B cell (primary cell): ENCODE measurements at regions not wholly inside any gene's neighbourhood (a gene's known extent, or its start where the extent isn't known, plus 50 kb on each side); places are given as distances from the start of the nearest gene placed in this dataset.

ENCODE experiments used
- ATAC-seq: fragments of 200-7000 bp; cut with Tn5 transposase; one replicate; pipeline ENCODE4 v1.10.0; 2021; ENCODE audit warnings: low read depth, mild to moderate bottlenecking, moderate number of reproducible peaks, moderate library complexity
- CTCF ChIA-PET: fragments of 350-600 bp; sonication (Branson Sonifier 250); formaldehyde crosslinking; loops from one replicate; lab custom pipeline; 2021; ENCODE audit warnings: antibody characterized with exemption, inconsistent platforms; lab: Charles Lee
- POLR2A ChIA-PET: fragments of 350-600 bp; sonication (Branson Sonifier 250); formaldehyde crosslinking; loops from one replicate; lab custom pipeline; 2021; ENCODE audit warnings: antibody characterized with exemption; lab: Charles Lee
- DNase-seq: peaks from one replicate; pipeline ENCODE4 v3.0.0; 2013
- H2AFZ ChIP-seq: 2 replicates; pipeline ENCODE4 v1.6.1; 2012; ENCODE audit warnings: mild to moderate bottlenecking, low read depth, low read length; ENCODE audit not compliant: insufficient read depth, poor library complexity, severe bottlenecking
- H3K27ac ChIP-seq, 2 donors: 1 replicate in 1 of 2; 2 replicates in 1 of 2; pipeline ENCODE4 v1.5.1; 2012 to 2013; ENCODE audit warnings: low read length in 2 of 2, mild to moderate bottlenecking in 2 of 2, moderate library complexity in 1 of 2
- H3K27me3 ChIP-seq, 4 experiments: fragments of 200-600 bp in 1 of 4; sonication (generic) in 1 of 4; replicated peaks in 1 of 4; 1 replicate in 2 of 4; 2 replicates in 2 of 4; pipeline versions ENCODE4 v1.6.1 to v1.7.0; 2013 to 2016; ENCODE audit warnings: low read length in 3 of 4, mild to moderate bottlenecking in 2 of 4, mixed read lengths in 1 of 4, moderate library complexity in 1 of 4; ENCODE audit not compliant: insufficient read depth in 4 of 4, control insufficient read depth in 3 of 4; ENCODE audit errors: control extremely low read depth in 1 of 4
- H3K36me3 ChIP-seq, 2 experiments: replicated peaks in 1 of 2; 1 replicate in 1 of 2; 2 replicates in 1 of 2; pipeline versions ENCODE4 v1.6.1 to v1.7.1; 2013; ENCODE audit warnings: low read length in 1 of 2; ENCODE audit not compliant: insufficient read depth in 2 of 2, control insufficient read depth in 1 of 2; ENCODE audit errors: control extremely low read depth in 1 of 2, extremely low read depth in 1 of 2
- H3K4me1 ChIP-seq, 2 donors: fragments of 200-600 bp in 1 of 2; sonication (generic) in 1 of 2; 1 replicate in 1 of 2; 2 replicates in 1 of 2; pipeline versions ENCODE4 v1.5.1 to v1.6.1; 2013 to 2017; ENCODE audit warnings: low read length in 2 of 2; ENCODE audit not compliant: control insufficient read depth in 2 of 2, insufficient read depth in 2 of 2
- H3K4me2 ChIP-seq: replicated peaks from 2 replicates; pipeline ENCODE3; 2012; ENCODE audit warnings: mild to moderate bottlenecking, low read depth, low read length; ENCODE audit not compliant: poor library complexity, severe bottlenecking
- H3K4me3 ChIP-seq, 5 experiments: fragments of 200-600 bp in 1 of 5; sonication (generic) in 1 of 5; 1 replicate in 3 of 5; 2 replicates in 2 of 5; pipeline versions ENCODE4 v1.5.1 to v1.7.0; 2011 to 2016; ENCODE audit warnings: low read length in 4 of 5, mild to moderate bottlenecking in 4 of 5, low read depth in 2 of 5, control low read depth in 1 of 5, moderate library complexity in 1 of 5; ENCODE audit not compliant: insufficient read depth in 1 of 5; ENCODE audit errors: control extremely low read depth in 1 of 5, extremely low read depth in 1 of 5
- H3K79me2 ChIP-seq: fragments of 200-600 bp; sonication (generic); one replicate; pipeline ENCODE4 v1.6.0; 2016; ENCODE audit warnings: low read length; ENCODE audit not compliant: control insufficient read depth, insufficient read depth
- H3K9ac ChIP-seq: fragments of 200-600 bp; sonication (generic); 2 replicates; pipeline ENCODE4 v1.6.1; 2017; ENCODE audit warnings: mild to moderate bottlenecking, low read length, moderate library complexity
- H3K9me3 ChIP-seq, 3 donors: one replicate each; pipeline versions ENCODE4 v1.6.1 to v1.7.1; 2013; ENCODE audit warnings: low read length in 2 of 3; ENCODE audit not compliant: control insufficient read depth in 2 of 3, insufficient read depth in 1 of 3; ENCODE audit errors: control extremely low read depth in 1 of 3
- H4K20me1 ChIP-seq: 2 replicates; pipeline ENCODE4 v1.6.0; 2012; ENCODE audit warnings: mild to moderate bottlenecking, low read length; ENCODE audit not compliant: insufficient read depth, control insufficient read depth, poor library complexity, severe bottlenecking
- H3K27ac Mint-ChIP-seq: one replicate; pipeline ENCODE4 v1.8.0; 2021; ENCODE audit warnings: mixed read lengths
- H3K27me3 Mint-ChIP-seq: one replicate; pipeline ENCODE4 v1.8.0; 2021; ENCODE audit warnings: mixed read lengths
- H3K4me1 Mint-ChIP-seq: one replicate; pipeline ENCODE4 v1.8.0; 2021; ENCODE audit warnings: mixed read lengths
- H3K4me3 Mint-ChIP-seq: one replicate; pipeline ENCODE4 v1.8.0; 2021; ENCODE audit warnings: mixed read lengths
- H3K9me3 Mint-ChIP-seq: one replicate; pipeline ENCODE4 v1.8.0; 2022; ENCODE audit warnings: mixed read lengths; ENCODE audit not compliant: insufficient read depth
- EZH2 ChIP-seq: IDR thresholded peaks from 2 replicates; pipeline ENCODE4 v1.6.1; 2012; ENCODE audit warnings: borderline replicate concordance, low read depth, mild to moderate bottlenecking, moderate library complexity, low read length; ENCODE audit not compliant: insufficient read depth, poor library complexity, severe bottlenecking
- WGBS: methylation state at CpG from one replicate; pipeline ENCODE4 v1.1.5; 2013; ENCODE audit warnings: missing lambda C conversion rate; ENCODE audit not compliant: insufficient coverage; 5-methylcytosine and 5-hydroxymethylcytosine counted together
- intact Hi-C: fragments of 100-400 bp; cut with micrococcal nuclease; formaldehyde crosslinking; loops from one replicate; pipeline ENCODE4 v1.10.0; 2022
- TF ChIP-seq, protein P1 (sequence below): fragments of 200-600 bp; IDR thresholded peaks from one replicate; pipeline ENCODE4 v1.8.0; 2022; ENCODE audit warnings: antibody characterized with exemption, mild to moderate bottlenecking

DNA sequence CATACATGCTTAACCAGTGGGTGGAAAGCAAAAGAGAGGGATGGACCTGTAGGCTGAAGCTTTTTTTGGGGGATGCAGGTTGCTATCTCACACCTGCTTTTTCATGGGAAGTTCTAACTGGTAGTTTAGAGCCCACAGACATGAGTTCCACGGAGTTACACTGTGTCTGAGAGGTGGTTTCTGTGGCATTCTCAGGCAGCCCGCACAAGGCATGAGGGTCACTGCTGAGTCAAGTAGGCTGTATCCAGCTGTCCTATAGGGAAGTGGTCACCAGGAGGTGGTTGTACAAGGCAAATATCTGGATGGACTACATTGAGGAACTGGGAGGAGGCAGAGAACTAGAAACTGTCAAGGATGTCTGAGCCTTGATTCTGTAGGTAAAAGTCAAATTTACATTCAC, 351.0 kb upstream of the POM121L12 start:
- Histone ChIP-seq H3K4me1 (no peaks in the 10 kb centered on the region), H3K79me2 (no peaks in the 10 kb centered on the region), H3K27me3 (no peaks in the 10 kb centered on the region), H3K9ac (no peak overlapping the region), H4K20me1 (no peaks in the 10 kb centered on the region), H3K9me3 (peaks cover 0 to 3% (median 0%) of the 10 kb centered on the region in 3 donors), H3K4me2 (no peak overlapping the region), H3K4me3 (no peak overlapping the region), H2AFZ (no peak overlapping the region), H3K27ac (no peak overlapping the region), H3K36me3 (no peaks in the 10 kb centered on the region)
- ATAC-seq = no peak
- Mint-ChIP-seq H3K27me3 (no peaks in the 10 kb centered on the region), H3K4me1 (no peaks in the 10 kb centered on the region), H3K4me3 (no peak overlapping the region), H3K9me3 (no peaks in the 10 kb centered on the region), H3K27ac (no peak overlapping the region)
- DNase-seq = no peak
- ChIA-PET CTCF (no interaction called here), POLR2A (no interaction called here)
- intact Hi-C loops = no loop called here
- TF ChIP-seq, protein P1, sequence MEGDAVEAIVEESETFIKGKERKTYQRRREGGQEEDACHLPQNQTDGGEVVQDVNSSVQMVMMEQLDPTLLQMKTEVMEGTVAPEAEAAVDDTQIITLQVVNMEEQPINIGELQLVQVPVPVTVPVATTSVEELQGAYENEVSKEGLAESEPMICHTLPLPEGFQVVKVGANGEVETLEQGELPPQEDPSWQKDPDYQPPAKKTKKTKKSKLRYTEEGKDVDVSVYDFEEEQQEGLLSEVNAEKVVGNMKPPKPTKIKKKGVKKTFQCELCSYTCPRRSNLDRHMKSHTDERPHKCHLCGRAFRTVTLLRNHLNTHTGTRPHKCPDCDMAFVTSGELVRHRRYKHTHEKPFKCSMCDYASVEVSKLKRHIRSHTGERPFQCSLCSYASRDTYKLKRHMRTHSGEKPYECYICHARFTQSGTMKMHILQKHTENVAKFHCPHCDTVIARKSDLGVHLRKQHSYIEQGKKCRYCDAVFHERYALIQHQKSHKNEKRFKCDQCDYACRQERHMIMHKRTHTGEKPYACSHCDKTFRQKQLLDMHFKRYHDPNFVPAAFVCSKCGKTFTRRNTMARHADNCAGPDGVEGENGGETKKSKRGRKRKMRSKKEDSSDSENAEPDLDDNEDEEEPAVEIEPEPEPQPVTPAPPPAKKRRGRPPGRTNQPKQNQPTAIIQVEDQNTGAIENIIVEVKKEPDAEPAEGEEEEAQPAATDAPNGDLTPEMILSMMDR = no peak
- TF ChIP-seq EZH2 = no peak
- WGBS = 80% methylated on average over 2 of the region's 2 CpGs

GRCh38 chr7:52682993-52683392, 352.4 kb upstream of the POM121L12 start:
- DNase-seq (no peak), ATAC-seq (no peak)
- Mint-ChIP-seq H3K4me3 (no peak overlapping the region), H3K27ac (no peak overlapping the region), H3K4me1 (no peaks in the 10 kb centered on the region), H3K27me3 (no peaks in the 10 kb centered on the region), H3K9me3 (no peaks in the 10 kb centered on the region)
- ChIA-PET POLR2A (no interaction called here), CTCF (no interaction called here)
- peaks cover 0 to 6% (median 0%) of the 10 kb centered on the region in 3 donors for H3K9me3 ChIP-seq
- H3K79me2 ChIP-seq = no peaks in the 10 kb centered on the region
- no peaks in the 10 kb centered on the region for H3K27me3 ChIP-seq
- TF ChIP-seq EZH2 = no peak
- TF ChIP-seq, protein P1 = no peak
- whole genome bisulfite sequencing = 80% methylated on average over 2 of the region's 3 CpGs
- no peak overlapping the region for H2AFZ ChIP-seq
- no peak overlapping the region for H3K9ac ChIP-seq
- H3K4me1 ChIP-seq = no peaks in the 10 kb centered on the region
- no peak overlapping the region for H3K27ac ChIP-seq
- H4K20me1 ChIP-seq = no peaks in the 10 kb centered on the region
- no peak overlapping the region for H3K4me2 ChIP-seq
- intact Hi-C loops = no loop called here
- H3K36me3 ChIP-seq = no peaks in the 10 kb centered on the region
- H3K4me3 ChIP-seq = no peak overlapping the region
